GM21717 (cell line): ENCODE measurements at regions not wholly inside any gene's neighbourhood (a gene's known extent, or its start where the extent isn't known, plus 50 kb on each side); places are given as distances from the start of the nearest gene placed in this dataset.
"Not testable (repeated sequence)": the region's sequence is repeated elsewhere in the genome, so short reads cannot be mapped to it uniquely, and the experiment has no call there.

Source experiments
- ATAC-seq: cut with Tn5 transposase; IDR thresholded peaks from one replicate; pipeline ENCODE4 v1.9.1; 2021; ENCODE audit warnings: mild to moderate bottlenecking, moderate library complexity; ENCODE audit not compliant: unreplicated experiment

DNA sequence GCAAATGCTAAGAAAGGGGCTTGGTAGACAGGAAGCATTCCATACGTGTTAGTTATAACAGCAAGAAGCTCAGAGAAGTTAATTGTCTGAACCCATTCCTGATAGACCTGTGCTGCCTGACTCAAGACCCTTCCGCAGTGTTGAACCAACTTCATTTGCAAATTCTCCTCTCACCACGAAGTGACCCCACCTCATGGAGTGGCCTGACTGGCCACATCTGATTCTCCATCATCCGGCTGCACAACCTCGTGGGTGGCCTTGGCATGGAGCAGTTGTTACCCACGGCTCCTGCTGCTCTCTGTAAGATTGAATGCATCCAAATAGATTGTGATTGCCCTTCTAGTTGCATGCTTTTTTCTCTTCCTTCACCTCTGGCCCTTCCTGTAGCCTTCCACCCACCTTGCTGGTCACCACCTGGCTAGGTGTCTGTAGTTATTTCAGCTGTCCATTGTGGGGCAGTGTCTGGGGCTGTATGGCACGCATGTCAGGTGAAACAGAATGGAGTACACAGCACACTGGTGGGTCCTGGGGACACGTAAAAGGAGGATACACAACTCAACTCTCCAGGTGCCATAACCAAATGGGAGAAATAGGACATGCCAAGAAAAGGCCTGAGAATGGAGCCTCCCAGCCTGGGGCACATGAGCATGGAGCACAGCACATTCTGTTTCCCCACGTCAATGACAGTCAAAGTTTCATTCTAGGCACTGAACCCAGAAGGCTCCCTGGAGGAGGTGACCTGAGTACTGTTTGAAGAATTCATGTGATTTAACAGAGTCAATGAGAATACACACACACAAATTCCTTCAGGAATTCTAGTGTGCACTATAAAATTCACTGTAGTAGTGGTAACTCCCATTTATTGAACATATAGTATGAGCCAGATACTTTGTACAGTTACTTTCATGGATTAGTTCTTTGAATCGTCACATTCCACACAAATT, 70.5 kb upstream of the PTCH1 start:
- ATAC-seq, result no peak

GRCh38 chr9:95586326-95586725, 69.6 kb upstream of the PTCH1 start:
- ATAC-seq, result no peak

DNA sequence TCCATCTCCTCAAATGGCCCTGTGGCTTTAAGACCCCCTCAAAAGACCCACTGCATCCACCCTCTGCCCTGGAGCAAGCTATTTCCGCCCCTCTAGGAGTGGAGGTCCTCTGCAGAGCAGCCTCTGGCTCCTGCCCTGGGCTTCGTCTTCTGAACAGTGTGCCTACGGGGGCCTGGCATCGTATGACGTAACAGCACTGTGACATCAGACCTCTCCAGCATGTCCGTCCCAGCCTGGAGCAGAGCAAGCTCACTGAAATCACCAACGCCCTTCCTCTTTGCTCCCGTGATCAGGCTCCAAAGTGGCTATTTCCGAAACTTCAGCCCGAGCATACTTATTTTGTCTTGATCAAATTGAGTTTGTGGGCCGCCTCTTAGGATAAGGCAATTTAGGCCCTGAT, 69.1 kb upstream of the PTCH1 start:
- no peak for ATAC-seq

DNA sequence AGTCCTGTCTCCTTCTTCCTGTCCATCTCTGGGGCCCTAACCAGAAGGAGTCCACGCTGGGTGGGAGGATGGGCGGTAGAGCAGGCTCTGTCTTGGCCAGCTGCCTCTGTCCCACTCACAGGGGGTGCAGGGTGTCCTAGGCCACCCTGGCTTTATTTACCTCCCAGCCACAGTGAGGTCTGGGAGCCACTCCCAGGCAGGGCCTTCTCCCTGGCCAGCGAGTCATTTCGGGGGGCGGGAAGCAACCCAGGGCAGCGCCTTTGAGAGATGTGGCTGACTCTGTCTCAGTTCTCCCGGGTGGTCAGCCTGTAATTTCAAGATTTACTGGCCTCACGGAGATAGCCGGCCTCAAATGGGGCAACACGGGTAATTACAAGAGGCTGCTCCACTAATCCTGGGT, 67.4 kb upstream of the PTCH1 start:
- no peak for ATAC-seq

DNA sequence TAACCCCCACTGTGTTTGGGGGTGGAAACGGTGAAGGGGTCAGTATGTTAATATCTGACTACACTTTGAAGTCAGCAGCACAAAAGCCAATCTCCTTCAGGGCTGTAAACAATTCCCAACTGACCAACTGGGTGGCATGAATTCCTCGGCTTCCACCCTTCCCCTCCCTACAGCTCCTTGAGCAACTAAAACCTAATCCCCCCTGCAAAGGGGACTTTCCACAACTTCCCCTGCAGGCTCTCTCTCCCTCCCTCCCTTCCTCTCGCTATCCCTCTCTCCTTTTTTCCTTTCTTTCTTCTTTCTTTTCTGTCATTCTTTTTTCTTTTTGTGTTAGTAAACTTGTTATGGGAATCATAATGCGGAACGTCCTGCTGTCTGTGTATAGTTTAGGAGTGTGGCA, 65.1 kb upstream of the PTCH1 start:
- ATAC-seq, result no peak

GRCh38 chr9:95580812-95581761, 64.3 kb upstream of the PTCH1 start:
- ATAC-seq, result no peak

- ATAC-seq, result no peak
Measured at GRCh38 chr9:95574866-95575553, 58.2 kb upstream of the PTCH1 start.

GRCh38 chr9:95574176-95574575, 57.4 kb upstream of the PTCH1 start:
- ATAC-seq, result no peak

- ATAC-seq, result no peak
Measured at GRCh38 chr9:95573463-95573862, 56.7 kb upstream of the PTCH1 start.

- ATAC-seq, result no peak
Measured at GRCh38 chr9:95572381-95573151, 55.8 kb upstream of the PTCH1 start.

- no peak for ATAC-seq
Measured at GRCh38 chr9:95570646-95571045, 53.9 kb upstream of the PTCH1 start.

- ATAC-seq, result no peak
Measured at GRCh38 chr9:95570150-95570549, 53.4 kb upstream of the PTCH1 start.

DNA sequence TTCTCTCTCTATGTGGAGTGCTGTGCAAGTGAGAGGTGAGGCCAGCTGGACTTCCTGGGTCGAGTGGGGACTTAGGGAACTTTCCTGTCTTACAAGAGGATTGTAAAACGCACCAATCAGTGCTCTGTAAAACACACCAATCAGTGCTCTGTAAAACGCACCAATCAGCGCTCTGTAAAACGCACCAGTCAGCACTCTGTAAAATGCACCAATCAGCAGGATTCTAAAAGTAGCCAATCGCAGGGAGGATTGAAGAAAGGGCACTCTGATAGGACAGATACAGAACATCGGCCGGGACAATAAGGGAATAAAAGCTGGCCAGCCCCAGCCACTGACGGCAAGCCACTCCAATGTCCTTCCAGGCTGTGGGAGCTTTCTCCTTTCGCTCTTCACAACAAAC, 52.0 kb upstream of the PTCH1 start:
- not testable (repeated sequence) for ATAC-seq
